PC-9 (cell line): ENCODE measurements at regions not wholly inside any gene's neighbourhood (a gene's known extent, or its start where the extent isn't known, plus 50 kb on each side); places are given as distances from the start of the nearest gene placed in this dataset.

Experiments used
- CTCF ChIP-seq: fragments of 200-600 bp; sonication (generic); conservative IDR thresholded peaks from 2 replicates; pipeline ENCODE4 v1.6.1; 2017; ENCODE audit warnings: mixed run types, antibody characterized with exemption, mild to moderate bottlenecking, moderate library complexity
- EZH2 ChIP-seq: fragments of 200-600 bp; sonication (generic); IDR thresholded peaks from 2 replicates; pipeline ENCODE4 v1.8.0; 2017; ENCODE audit warnings: antibody characterized with exemption, low read depth

- TF ChIP-seq CTCF (no peak), EZH2 (no peak)
These were observed 77.4 kb upstream of the TMEM170B start for GRCh38 chr6:11460001-11460668.
